Peyer's patch (tissue), 4 donors: ENCODE measurements at regions not wholly inside any gene's neighbourhood (a gene's known extent, or its start where the extent isn't known, plus 50 kb on each side); places are given as distances from the start of the nearest gene placed in this dataset.

Experiments used
- DNase-seq, 3 donors: peaks; one replicate each; pipeline ENCODE4 v3.0.0-alpha.2; 2017 to 2019
- H3K27ac ChIP-seq, 4 donors: fragments of 200-600 bp; sonication (generic); one replicate each; pipeline ENCODE4 v1.5.1; 2016 to 2019
- H3K27me3 ChIP-seq, 2 donors: fragments of 200-600 bp; sonication (generic); one replicate each; pipeline ENCODE4 v1.5.1; 2019
- H3K36me3 ChIP-seq, 3 donors: fragments of 200-600 bp; sonication (generic); one replicate each; pipeline ENCODE4 v1.5.1; 2016 to 2019
- H3K4me1 ChIP-seq, 4 donors: fragments of 200-600 bp; sonication (generic); one replicate each; pipeline ENCODE4 v1.5.1; 2016 to 2019
- H3K4me3 ChIP-seq, 4 donors: fragments of 200-600 bp; sonication (generic); 1 replicate in 3 of 4; 2 replicates in 1 of 4; pipeline ENCODE4 v1.5.1; 2016 to 2019; ENCODE audit warnings: mild to moderate bottlenecking in 1 of 4
- H3K9me3 ChIP-seq, 4 donors: fragments of 200-600 bp; sonication (generic); one replicate each; pipeline ENCODE4 v1.5.1; 2016 to 2019; ENCODE audit warnings: mild to moderate bottlenecking in 1 of 4
- POLR2A ChIP-seq, 2 donors: fragments of 450-650 bp; IDR thresholded peaks; one replicate each; pipeline ENCODE4 v1.5.1; 2017; ENCODE audit warnings: antibody characterized with exemption in 2 of 2, mild to moderate bottlenecking in 2 of 2, moderate library complexity in 2 of 2
- TF ChIP-seq, protein P1 (sequence below), 6 experiments: fragments of 450-650 bp in 4 of 6; fragments of 200-600 bp in 2 of 6; sonication (generic) in 1 of 6; IDR thresholded peaks; one replicate each; pipeline ENCODE4 v1.5.1; 2017 to 2019; ENCODE audit warnings: antibody characterized with exemption in 6 of 6, mild to moderate bottlenecking in 3 of 6, moderate library complexity in 1 of 6

DNA sequence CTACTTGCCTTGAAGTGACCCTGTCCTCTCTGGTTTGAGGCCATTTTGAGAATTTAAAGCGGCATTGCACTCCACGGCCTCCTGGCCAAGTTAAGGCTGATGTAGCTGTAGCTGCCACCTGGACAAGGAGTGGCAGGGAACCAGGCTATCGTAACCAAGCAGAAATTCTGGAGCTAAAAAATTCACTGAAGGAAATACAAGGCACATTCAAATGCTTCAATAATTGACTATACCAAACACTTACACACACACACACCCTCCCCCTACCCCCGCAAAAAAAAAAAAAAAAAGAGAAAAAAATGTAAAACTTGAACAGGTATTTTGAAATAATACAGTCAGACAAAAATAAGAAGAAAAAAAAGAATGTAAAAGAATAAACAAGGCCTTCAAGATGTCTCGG, 409.0 kb upstream of the SEMA3A start:
- TF ChIP-seq POLR2A (IDR thresholded peaks at IDR 0.05) = no peak
- TF ChIP-seq, protein P1, sequence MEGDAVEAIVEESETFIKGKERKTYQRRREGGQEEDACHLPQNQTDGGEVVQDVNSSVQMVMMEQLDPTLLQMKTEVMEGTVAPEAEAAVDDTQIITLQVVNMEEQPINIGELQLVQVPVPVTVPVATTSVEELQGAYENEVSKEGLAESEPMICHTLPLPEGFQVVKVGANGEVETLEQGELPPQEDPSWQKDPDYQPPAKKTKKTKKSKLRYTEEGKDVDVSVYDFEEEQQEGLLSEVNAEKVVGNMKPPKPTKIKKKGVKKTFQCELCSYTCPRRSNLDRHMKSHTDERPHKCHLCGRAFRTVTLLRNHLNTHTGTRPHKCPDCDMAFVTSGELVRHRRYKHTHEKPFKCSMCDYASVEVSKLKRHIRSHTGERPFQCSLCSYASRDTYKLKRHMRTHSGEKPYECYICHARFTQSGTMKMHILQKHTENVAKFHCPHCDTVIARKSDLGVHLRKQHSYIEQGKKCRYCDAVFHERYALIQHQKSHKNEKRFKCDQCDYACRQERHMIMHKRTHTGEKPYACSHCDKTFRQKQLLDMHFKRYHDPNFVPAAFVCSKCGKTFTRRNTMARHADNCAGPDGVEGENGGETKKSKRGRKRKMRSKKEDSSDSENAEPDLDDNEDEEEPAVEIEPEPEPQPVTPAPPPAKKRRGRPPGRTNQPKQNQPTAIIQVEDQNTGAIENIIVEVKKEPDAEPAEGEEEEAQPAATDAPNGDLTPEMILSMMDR (IDR thresholded peaks at IDR 0.05) = no peak
- no peak for DNase-seq
- Histone ChIP-seq H3K36me3 (no peaks in the 10 kb centered on the region), H3K27ac (no peak overlapping the region), H3K9me3 (no peaks in the 10 kb centered on the region), H3K27me3 (no peaks in the 10 kb centered on the region), H3K4me1 (no peaks in the 10 kb centered on the region), H3K4me3 (no peak overlapping the region)

DNA sequence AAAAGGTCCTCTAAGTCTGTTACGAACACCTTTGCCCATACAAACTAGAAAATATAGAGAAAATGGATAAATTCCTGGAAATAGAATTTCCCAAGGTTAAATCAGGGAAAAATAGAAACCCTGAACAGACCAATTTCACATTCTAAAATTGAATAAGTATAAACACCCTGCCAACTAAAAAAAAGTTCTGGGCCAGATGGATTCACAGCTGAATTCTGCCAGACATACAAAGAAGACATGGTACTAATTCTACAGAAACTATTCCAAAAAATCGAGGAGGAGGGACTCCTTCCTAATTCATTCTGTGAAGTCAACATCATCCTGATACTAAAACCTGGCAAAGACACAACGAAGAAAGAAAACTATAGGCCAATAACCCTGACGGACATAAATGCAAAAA, 400.4 kb upstream of the SEMA3A start:
- H3K36me3 ChIP-seq = no peaks in the 10 kb centered on the region
- DNase-seq = no peak
- no peaks in the 10 kb centered on the region for H3K4me1 ChIP-seq
- H3K27me3 ChIP-seq = no peaks in the 10 kb centered on the region
- no peaks in the 10 kb centered on the region for H3K9me3 ChIP-seq
- TF ChIP-seq, protein P1 (IDR thresholded peaks at IDR 0.05) = no peak
- TF ChIP-seq POLR2A (IDR thresholded peaks at IDR 0.05) = no peak
- H3K4me3 ChIP-seq = no peak overlapping the region
- H3K27ac ChIP-seq = no peak overlapping the region

DNA sequence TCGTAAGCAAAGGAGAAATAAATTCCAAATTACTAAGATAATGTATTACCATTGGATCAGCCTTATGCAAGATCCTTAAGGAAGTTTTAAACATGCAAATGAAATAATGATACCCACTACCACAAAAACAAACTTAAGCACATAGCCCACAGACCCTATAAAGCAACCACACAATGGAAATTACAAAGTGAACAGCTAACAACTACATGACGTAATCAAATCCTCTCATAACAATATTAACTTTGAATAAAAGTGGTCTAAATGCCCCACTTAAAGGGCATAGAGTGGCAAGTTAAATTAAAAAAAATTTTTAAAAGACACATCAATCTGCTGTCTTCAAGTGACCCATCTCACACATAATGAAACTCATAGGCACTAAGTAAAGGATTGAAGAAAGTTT, 397.3 kb upstream of the SEMA3A start:
- H3K36me3 ChIP-seq = no peaks in the 10 kb centered on the region
- no peak overlapping the region for H3K4me3 ChIP-seq
- DNase-seq = no peak
- TF ChIP-seq, protein P1 (IDR thresholded peaks at IDR 0.05) = no peak
- no peak for TF ChIP-seq POLR2A (IDR thresholded peaks at IDR 0.05)
- H3K27me3 ChIP-seq = no peaks in the 10 kb centered on the region
- H3K27ac ChIP-seq = no peak overlapping the region
- H3K4me1 ChIP-seq = no peaks in the 10 kb centered on the region
- no peaks in the 10 kb centered on the region for H3K9me3 ChIP-seq

DNA sequence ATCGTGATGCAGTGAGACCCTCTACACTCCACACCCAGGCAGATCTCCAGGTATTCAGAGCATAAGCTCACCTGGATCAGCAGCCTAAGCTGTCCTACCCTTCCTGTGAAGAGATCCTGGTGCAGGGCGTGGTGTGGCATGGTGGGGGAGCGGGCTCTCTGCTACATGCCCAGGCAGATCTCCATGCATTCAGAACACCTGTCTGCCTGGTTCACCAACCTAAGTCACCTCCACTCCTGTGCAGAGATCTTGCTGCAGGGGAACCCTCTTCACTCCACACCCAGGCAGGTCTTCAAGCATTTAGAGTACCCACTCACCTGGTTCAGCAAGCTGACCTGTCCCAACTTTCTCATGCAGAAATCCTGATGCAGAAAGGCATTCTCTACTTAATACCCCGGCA, 394.4 kb upstream of the SEMA3A start:
- no peaks in the 10 kb centered on the region for H3K27me3 ChIP-seq
- no peak overlapping the region for H3K27ac ChIP-seq
- no peak overlapping the region for H3K4me3 ChIP-seq
- no peak for DNase-seq
- TF ChIP-seq, protein P1 (IDR thresholded peaks at IDR 0.05) = no peak
- no peak for TF ChIP-seq POLR2A (IDR thresholded peaks at IDR 0.05)
- no peaks in the 10 kb centered on the region for H3K36me3 ChIP-seq
- H3K9me3 ChIP-seq = no peaks in the 10 kb centered on the region
- H3K4me1 ChIP-seq = no peaks in the 10 kb centered on the region

DNA sequence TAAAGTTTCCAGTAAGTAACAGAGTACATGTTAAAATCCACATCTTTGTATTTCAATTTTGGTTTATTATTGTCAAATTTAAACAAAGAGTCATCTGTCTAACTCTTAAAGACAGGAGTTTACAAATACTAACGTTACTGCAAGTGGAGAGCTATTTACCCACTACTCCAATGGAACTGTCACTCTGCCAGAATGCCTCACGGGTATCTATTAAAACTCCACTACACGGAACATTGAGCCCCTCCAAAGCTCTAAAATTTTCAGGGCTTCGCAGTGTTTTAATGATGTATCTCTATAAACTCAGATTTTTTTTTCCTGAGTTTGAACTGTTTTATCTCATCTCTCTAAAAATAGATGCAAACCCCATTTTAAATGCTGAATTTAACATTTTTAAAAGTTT, 388.7 kb upstream of the SEMA3A start:
- Histone ChIP-seq H3K9me3 (no peaks in the 10 kb centered on the region), H3K4me3 (no peak overlapping the region), H3K27ac (no peak overlapping the region), H3K36me3 (no peaks in the 10 kb centered on the region), H3K4me1 (no peaks in the 10 kb centered on the region), H3K27me3 (no peaks in the 10 kb centered on the region)
- DNase-seq = no peak
- TF ChIP-seq POLR2A (IDR thresholded peaks at IDR 0.05) = no peak
- TF ChIP-seq, protein P1 (IDR thresholded peaks at IDR 0.05) = no peak

DNA sequence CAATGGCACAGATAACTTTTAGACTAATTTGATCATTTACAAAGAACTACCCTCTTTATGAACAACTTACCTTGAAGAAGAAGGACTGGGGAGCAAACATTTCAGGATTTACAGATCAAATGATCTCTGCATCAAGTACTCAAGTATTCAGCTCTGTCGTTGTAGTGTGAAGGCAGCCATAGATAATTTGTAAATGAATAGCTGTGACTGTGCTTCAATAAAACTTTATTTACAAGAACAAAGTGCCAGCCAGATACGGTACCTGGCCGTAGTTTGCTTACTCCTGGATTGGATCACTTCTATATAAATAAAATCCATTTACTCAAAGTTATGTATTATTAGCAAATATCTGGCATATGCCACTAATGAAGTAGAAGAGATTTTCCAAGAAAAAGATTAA, 388.2 kb upstream of the SEMA3A start:
- TF ChIP-seq, protein P1 (IDR thresholded peaks at IDR 0.05) = no peak
- no peak for TF ChIP-seq POLR2A (IDR thresholded peaks at IDR 0.05)
- Histone ChIP-seq H3K9me3 (no peaks in the 10 kb centered on the region), H3K27me3 (no peaks in the 10 kb centered on the region), H3K27ac (no peak overlapping the region), H3K4me3 (no peak overlapping the region), H3K36me3 (no peaks in the 10 kb centered on the region), H3K4me1 (no peaks in the 10 kb centered on the region)
- no peak for DNase-seq
